Cardiac fibroblast (primary cell): ENCODE measurements at regions not wholly inside any gene's neighbourhood (a gene's known extent, or its start where the extent isn't known, plus 50 kb on each side); places are given as distances from the start of the nearest gene placed in this dataset.

Source experiments
- DNase-seq, 2 donors: peaks; one replicate each; pipeline versions ENCODE4 v3.0.0 to v3.0.0-alpha.2; 2010; ENCODE audit warnings: low read depth in 2 of 2
- H3K4me3 ChIP-seq, 2 donors: replicated peaks in 1 of 2; 1 replicate in 1 of 2; 2 replicates in 1 of 2; pipeline ENCODE4 v1.5.1; 2011; ENCODE audit warnings: low read depth in 2 of 2, low read length in 2 of 2, mild to moderate bottlenecking in 2 of 2, moderate library complexity in 1 of 2
- CTCF ChIP-seq: IDR thresholded peaks from one replicate; pipeline ENCODE4 v1.5.1; 2011; ENCODE audit warnings: low read depth, mild to moderate bottlenecking, low read length, inconsistent platforms

GRCh38 chr3:102165367-102165766 lies 269.4 kb upstream of the ZPLD1 start:
- peak; percentile 73 to 75 for DNase-seq
- no peak overlapping the region for H3K4me3 ChIP-seq
- TF ChIP-seq CTCF, result no peak

DNA sequence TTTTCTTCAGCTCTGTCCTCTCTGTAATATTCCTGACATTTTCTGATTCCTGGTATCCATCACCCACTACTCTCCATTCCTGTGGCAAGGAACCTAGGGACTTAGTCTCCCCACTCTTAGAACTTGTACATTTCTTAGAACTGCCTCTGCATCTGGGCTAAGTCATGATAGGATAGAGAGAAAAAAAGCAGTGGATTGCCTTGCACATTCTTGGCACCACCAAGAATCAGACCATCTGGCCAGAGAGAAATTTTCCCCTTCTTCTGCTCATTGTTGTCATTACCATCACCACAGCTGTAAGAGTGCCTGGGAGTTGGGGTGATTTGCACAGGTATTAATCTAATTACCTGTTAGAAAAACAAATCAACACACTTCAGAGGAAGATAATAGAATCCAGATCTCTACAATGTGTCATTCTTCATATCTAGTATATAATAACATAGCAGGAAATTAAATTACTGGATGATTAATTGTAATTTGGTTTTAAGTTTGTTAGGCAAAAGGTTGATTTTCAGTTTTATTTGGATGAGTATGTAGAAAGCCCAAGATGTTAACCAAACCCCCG lies 264.8 kb upstream of the ZPLD1 start:
- H3K4me3 ChIP-seq, result no peak overlapping the region
- no peak for TF ChIP-seq CTCF
- no peak for DNase-seq

- no peak overlapping the region for H3K4me3 ChIP-seq
- no peak for DNase-seq
- no peak for TF ChIP-seq CTCF
Observed at GRCh38 chr3:102170545-102170944, 264.3 kb upstream of the ZPLD1 start.

GRCh38 chr3:102174312-102174712 lies 260.5 kb upstream of the ZPLD1 start:
- H3K4me3 ChIP-seq, result no peak overlapping the region
- peak; percentile 30 to 89 for DNase-seq
- no peak for TF ChIP-seq CTCF

DNA sequence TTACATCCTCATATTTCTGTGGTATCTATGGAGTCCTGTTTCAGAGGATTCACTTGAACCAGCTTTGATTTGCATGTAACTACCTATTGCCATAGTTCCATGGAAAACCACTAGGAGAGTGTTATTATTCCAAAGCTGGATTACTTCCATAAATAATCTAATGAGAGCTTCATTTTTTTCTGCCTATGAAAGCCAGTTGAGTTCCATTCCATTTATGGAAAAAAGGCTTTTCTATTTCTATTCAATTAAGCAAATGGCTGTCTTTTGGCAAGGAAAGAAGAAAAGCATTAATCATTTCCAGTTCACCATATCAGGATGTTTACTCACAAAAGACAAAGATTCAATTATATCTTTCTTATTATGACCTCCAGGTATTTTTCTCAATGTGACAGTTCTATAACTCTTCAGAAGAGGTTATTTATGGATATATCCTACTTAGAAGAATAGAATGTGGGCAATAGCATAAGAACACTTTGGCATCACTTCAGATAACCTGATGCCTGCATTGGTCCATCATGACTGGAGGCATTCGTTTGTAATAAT lies 259.9 kb upstream of the ZPLD1 start:
- DNase-seq, result no peak
- TF ChIP-seq CTCF, result no peak
- H3K4me3 ChIP-seq, result no peak overlapping the region

GRCh38 chr3:102176333-102177050 lies 258.3 kb upstream of the ZPLD1 start:
- H3K4me3 ChIP-seq, result no peak overlapping the region
- no peak for TF ChIP-seq CTCF
- DNase-seq, result no peak
